ENCODE measurements at regions not wholly inside any gene's neighbourhood (a gene's known extent, or its start where the extent isn't known, plus 50 kb on each side); places are given as distances from the start of the nearest gene placed in this dataset.

DNA sequence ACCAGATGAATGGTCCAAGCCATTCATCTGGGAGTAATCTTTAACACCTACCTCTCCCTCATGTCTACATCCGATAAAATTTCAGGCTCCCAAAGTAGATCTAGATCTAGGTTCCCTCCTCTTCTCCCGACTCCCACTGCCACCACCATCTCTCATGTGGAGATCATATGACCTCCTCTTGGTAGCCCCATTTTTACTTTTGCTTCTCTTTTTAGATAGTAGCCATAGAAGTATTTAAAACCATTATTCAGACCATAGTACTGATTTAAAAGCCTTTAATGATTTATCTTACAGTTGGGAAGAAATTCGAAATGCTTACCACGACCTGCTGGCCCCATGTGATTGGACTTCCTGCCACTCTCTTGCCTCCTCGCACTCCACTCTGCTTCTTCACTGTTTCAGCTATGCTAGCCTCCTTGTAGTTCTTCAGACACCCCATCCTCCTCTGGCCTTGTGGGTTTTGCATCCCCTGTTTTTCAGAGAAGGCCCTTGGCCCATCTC is 98.5 kb downstream of the RASSF10 start:
- Histone ChIP-seq H3K4me3 (no peak overlapping the region), H3K27me3 (ENCODE audit: insufficient read depth in 3 of 3, low read length in 2 of 3) (no peaks in the 10 kb centered on the region), H3K9me3 (no peaks in the 10 kb centered on the region), H3K36me3 (ENCODE audit: insufficient read depth in 1 of 2, low read depth in 1 of 2) (no peaks in the 10 kb centered on the region), H3K27ac (no peak overlapping the region), H3K4me1 (no peaks in the 10 kb centered on the region)
- intact Hi-C loops (cut with DNase I): loop anchor here in 1 of 2 donors (10.0 kb wide), 1 partner anchor 53 kb away; no protein-coding TSS in a partner anchor
- no peak for ATAC-seq
- 85 to 90% (median 89%) methylated on average over 5 of the region's 5 CpGs for WGBS, 3 donors
- DNase-seq: no peak
- TF ChIP-seq, protein P1, sequence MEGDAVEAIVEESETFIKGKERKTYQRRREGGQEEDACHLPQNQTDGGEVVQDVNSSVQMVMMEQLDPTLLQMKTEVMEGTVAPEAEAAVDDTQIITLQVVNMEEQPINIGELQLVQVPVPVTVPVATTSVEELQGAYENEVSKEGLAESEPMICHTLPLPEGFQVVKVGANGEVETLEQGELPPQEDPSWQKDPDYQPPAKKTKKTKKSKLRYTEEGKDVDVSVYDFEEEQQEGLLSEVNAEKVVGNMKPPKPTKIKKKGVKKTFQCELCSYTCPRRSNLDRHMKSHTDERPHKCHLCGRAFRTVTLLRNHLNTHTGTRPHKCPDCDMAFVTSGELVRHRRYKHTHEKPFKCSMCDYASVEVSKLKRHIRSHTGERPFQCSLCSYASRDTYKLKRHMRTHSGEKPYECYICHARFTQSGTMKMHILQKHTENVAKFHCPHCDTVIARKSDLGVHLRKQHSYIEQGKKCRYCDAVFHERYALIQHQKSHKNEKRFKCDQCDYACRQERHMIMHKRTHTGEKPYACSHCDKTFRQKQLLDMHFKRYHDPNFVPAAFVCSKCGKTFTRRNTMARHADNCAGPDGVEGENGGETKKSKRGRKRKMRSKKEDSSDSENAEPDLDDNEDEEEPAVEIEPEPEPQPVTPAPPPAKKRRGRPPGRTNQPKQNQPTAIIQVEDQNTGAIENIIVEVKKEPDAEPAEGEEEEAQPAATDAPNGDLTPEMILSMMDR (IDR thresholded peaks at IDR 0.05): no peak

DNA sequence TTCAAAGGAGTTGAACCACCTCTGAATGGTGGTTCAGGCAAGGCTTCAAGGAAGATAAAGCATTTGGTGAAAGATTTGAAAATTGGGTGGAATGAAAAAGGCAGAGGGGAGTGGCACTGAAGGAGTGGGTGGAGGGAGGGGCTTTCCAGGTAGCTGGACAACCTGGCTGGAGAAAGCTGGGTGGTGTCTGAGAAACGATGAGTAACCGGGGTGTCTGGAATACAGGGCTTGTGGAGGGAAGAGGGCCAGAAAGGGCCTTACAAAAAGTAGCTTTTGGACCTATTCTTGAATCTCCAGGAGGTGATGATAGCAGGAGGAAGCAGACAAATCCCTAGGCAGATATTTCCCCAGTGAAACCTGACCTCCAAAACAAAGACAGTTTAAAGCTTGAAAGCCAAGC is 99.3 kb downstream of the RASSF10 start:
- TF ChIP-seq, protein P1 (IDR thresholded peaks at IDR 0.05): no peak
- WGBS, 3 donors: 50 to 88% (median 82%) methylated on average over 2 of the region's 2 CpGs
- no peak overlapping the region for H3K4me3 ChIP-seq
- no peaks in the 10 kb centered on the region for H3K4me1 ChIP-seq
- DNase-seq: no peak
- no peak overlapping the region for H3K27ac ChIP-seq
- H3K9me3 ChIP-seq: no peaks in the 10 kb centered on the region
- intact Hi-C loops (cut with DNase I): loop anchor here in 1 of 2 donors (10.0 kb wide), 1 partner anchor 54 kb away; no protein-coding TSS in a partner anchor
- ATAC-seq: no peak
- no peaks in the 10 kb centered on the region for H3K27me3 ChIP-seq (ENCODE audit: insufficient read depth in 3 of 3, low read length in 2 of 3)
- H3K36me3 ChIP-seq (ENCODE audit: insufficient read depth in 1 of 2, low read depth in 1 of 2): no peaks in the 10 kb centered on the region

DNA sequence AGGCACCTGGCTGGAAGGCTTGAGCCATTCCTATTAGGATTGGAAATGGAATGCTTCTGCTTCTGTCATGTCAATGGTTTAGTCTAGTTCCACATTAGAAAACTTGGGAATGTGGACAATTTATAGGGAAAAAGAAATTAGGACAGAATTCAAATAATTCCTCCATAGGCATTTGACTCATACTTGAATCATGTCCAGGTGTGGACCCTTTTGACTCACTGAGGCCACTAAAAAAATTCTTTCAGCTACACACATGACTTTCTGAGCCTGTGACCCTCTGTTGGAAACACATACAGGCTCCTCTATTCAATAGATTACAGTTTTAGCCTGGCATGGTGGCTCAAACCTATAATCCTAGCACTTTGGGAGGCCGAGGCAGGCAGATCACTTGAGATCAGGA is 100.5 kb downstream of the RASSF10 start:
- Histone ChIP-seq H3K27me3 (ENCODE audit: insufficient read depth in 3 of 3, low read length in 2 of 3) (no peaks in the 10 kb centered on the region), H3K4me3 (no peak overlapping the region), H3K9me3 (no peaks in the 10 kb centered on the region), H3K4me1 (no peaks in the 10 kb centered on the region), H3K36me3 (ENCODE audit: insufficient read depth in 1 of 2, low read depth in 1 of 2) (no peaks in the 10 kb centered on the region), H3K27ac (no peak overlapping the region)
- intact Hi-C loops (cut with DNase I): loop anchor here in 1 of 2 donors (10.0 kb wide), 1 partner anchor 55 kb away; no protein-coding TSS in a partner anchor
- ATAC-seq (no peak), DNase-seq (no peak)
- TF ChIP-seq, protein P1 (IDR thresholded peaks at IDR 0.05): no peak
- WGBS, 3 donors: 95 to 97% (median 95%) methylated on average over 1 of the region's 1 CpG

DNA sequence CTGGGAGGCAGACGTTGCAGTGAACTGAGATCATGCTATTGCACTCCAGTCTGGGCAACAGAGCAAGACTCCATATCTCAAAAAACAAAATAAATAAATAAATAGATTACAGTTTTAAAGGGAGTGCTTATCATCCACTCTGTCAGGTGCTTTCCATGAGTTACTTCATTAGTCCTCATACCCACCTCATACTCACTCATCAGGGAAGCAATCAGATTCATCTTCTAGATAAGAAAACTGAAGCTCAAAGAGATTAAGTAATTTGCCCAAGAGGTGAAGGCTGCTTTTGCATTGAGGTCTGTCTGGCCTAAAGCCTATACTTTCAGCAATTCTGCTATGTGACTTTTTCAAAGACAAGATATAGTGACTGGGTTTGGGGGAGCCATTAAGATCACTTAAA is 101.0 kb downstream of the RASSF10 start:
- TF ChIP-seq, protein P1 (IDR thresholded peaks at IDR 0.05): no peak
- intact Hi-C loops (cut with DNase I): no loop called here
- no peak for DNase-seq
- H3K4me1 ChIP-seq: no peaks in the 10 kb centered on the region
- no peak for ATAC-seq
- H3K9me3 ChIP-seq: no peaks in the 10 kb centered on the region
- H3K36me3 ChIP-seq (ENCODE audit: insufficient read depth in 1 of 2, low read depth in 1 of 2): no peaks in the 10 kb centered on the region
- no peak overlapping the region for H3K27ac ChIP-seq
- no peak overlapping the region for H3K4me3 ChIP-seq
- 89 to 98% (median 95%) methylated on average over 1 of the region's 1 CpG for WGBS, 3 donors
- H3K27me3 ChIP-seq (ENCODE audit: insufficient read depth in 3 of 3, low read length in 2 of 3): no peaks in the 10 kb centered on the region

Data from psoas muscle (tissue), 7 donors.